ENCODE measurements at regions not wholly inside any gene's neighbourhood (a gene's known extent, or its start where the extent isn't known, plus 50 kb on each side); places are given as distances from the start of the nearest gene placed in this dataset.
A peak's percentile ranks its signal among the peaks of the same experiment; 100 is the strongest.

DNA sequence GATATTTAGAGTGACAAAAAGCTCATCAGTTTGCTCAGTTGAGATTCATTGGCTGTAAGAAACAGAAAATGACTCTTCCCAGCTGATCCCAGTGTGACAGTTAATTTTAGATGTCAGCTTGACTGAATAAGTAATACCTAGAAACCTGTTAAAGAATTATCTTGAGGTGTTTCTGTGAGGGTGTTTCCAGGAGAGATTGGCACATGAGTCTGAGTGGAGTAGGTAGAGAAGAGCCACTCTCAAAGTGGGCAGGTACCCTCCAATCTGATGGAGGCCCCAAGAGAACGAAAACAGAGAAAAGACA, 200.8 kb upstream of the BTBD3 start:
- Histone ChIP-seq H2BK20ac (ENCODE audit: low read length) (0 out of 2 replicates have a peak overlapping the region, but pooled peaks have one; percentile 66), H2BK12ac (ENCODE audit: low read depth, low read length) (peak overlapping the region; percentile 11; the same call in 1 of the 2 replicates), H3K4ac (replicated peaks; ENCODE audit: insufficient read length, low read depth, low read length) (no peak overlapping the region), H3K4me1 (replicated peaks in 1 of 4; ENCODE audit: control insufficient read depth in 3 of 4, insufficient read depth in 4 of 4, low read length in 3 of 4) (peaks cover 0 to 18% (median 9%) of the 10 kb centered on the region in 4 experiments; a peak in 4 of 7 replicates), H3K79me2 (ENCODE audit: control insufficient read depth in 1 of 2, insufficient read depth in 2 of 2, low read length in 2 of 2) (no peaks in the 10 kb centered on the region), H3K23ac (ENCODE audit: insufficient read length) (no peak overlapping the region), H3K9ac (replicated peaks in 1 of 4; ENCODE audit: extremely low read depth in 1 of 4, low read depth in 3 of 4, low read length in 3 of 4) (no peak overlapping the region), H3K56ac (replicated peaks; ENCODE audit: insufficient read length, low read depth, low read length) (no peak overlapping the region), H2BK5ac (ENCODE audit: low read depth, low read length) (no peak overlapping the region), H4K91ac (replicated peaks; ENCODE audit: insufficient read length, low read length) (no peak overlapping the region), H2AFZ (ENCODE audit: low read length) (no peak overlapping the region), H3K9me3 (ENCODE audit: insufficient read depth in 2 of 2, low read depth in 1 of 2, low read length in 1 of 2) (no peaks in the 10 kb centered on the region), H3K79me1 (ENCODE audit: low read depth, low read length) (no peaks in the 10 kb centered on the region), H3K18ac (ENCODE audit: extremely low read depth, low read length) (no peak overlapping the region), H2BK120ac (replicated peaks; ENCODE audit: low read depth, low read length) (peak overlapping the region; percentile 6), H3K23me2 (ENCODE audit: low read depth, low read length) (no peaks in the 10 kb centered on the region), H3K4me3 (ENCODE audit: extremely low read depth in 1 of 4, insufficient read depth in 2 of 4, low read depth in 3 of 4, low read length in 4 of 4) (no peak overlapping the region), H3K36me3 (ENCODE audit: control insufficient read depth in 2 of 4, insufficient read depth in 4 of 4, low read length in 3 of 4) (no peaks in the 10 kb centered on the region), H2AK5ac (ENCODE audit: low read depth, low read length) (no peak overlapping the region), H3K4me2 (ENCODE audit: insufficient read depth in 1 of 2, low read depth in 2 of 2, low read length in 2 of 2) (no peak overlapping the region), H3K27ac (ENCODE audit: low read depth, low read length) (no peak overlapping the region), H2BK15ac (ENCODE audit: low read length) (no peak overlapping the region), H4K20me1 (replicated peaks in 1 of 2; ENCODE audit: control insufficient read depth in 1 of 2, insufficient read depth in 2 of 2, low read length in 2 of 2) (no peaks in the 10 kb centered on the region), H4K8ac (ENCODE audit: extremely low read depth, insufficient read depth, low read length) (no peak overlapping the region), H3K27me3 (replicated peaks in 1 of 4; ENCODE audit: control insufficient read depth in 3 of 4, extremely low read depth in 1 of 4, insufficient read depth in 3 of 4, low read length in 3 of 4) (no peaks in the 10 kb centered on the region), H4K5ac (ENCODE audit: insufficient read length, low read depth, low read length) (no peak overlapping the region), H3K14ac (ENCODE audit: insufficient read length) (no peak overlapping the region)
- WGBS, 2 experiments (ENCODE audit: extremely low coverage in 1 of 2, insufficient coverage in 1 of 2, insufficient read length in 1 of 2, insufficient replicate concordance in 2 of 2, low coverage in 1 of 2, low lambda C conversion rate in 2 of 2, missing lambda C conversion rate in 1 of 2), result 89% methylated on average over 1 of the region's 1 CpG; no CpG with 5 or more reads in 1 of the 2 experiments
- DNase-seq (ENCODE audit: low read depth in 1 of 2, low spot score in 2 of 2), result no peak
- ChIA-PET CTCF (ENCODE audit: partially characterized antibody) (interaction anchor here (0.7 to 3.9 kb wide), 18 partner anchors 10 to 448 kb away, joined by 3 to 19 read pairs (median 4); no protein-coding TSS in a partner anchor), POLR2A (ENCODE audit: partially characterized antibody) (no interaction called here)
- FAIRE-seq, result no peak
- no peak for TF ChIP-seq KDM4A (IDR thresholded peaks at IDR 0.05; ENCODE audit: low read depth, low read length, severe bottlenecking)
- no peak for TF ChIP-seq RNF2 (IDR thresholded peaks at IDR 0.05; ENCODE audit: borderline replicate concordance, low read depth, low read length, missing control alignments, poor library complexity, severe bottlenecking)
- no peak for TF ChIP-seq SP1 (IDR thresholded peaks at IDR 0.05; ENCODE audit: low read depth, low read length)
- no peak for TF ChIP-seq JUN (IDR thresholded peaks at IDR 0.05; ENCODE audit: low read depth, low read length)
- TF ChIP-seq HDAC2 (IDR thresholded peaks at IDR 0.05; ENCODE audit: borderline replicate concordance in 1 of 2, low read depth in 2 of 2, low read length in 2 of 2), result no peak
- no peak for TF ChIP-seq RAD21 (IDR thresholded peaks at IDR 0.05 in 1 of 2, conservative IDR thresholded peaks at IDR 0.05 in 1 of 2; ENCODE audit: low read depth in 2 of 2, low read length in 2 of 2)
- TF ChIP-seq MAX (IDR thresholded peaks at IDR 0.05), result no peak
- no peak for TF ChIP-seq TBP (IDR thresholded peaks at IDR 0.05; ENCODE audit: low read depth, low read length)
- TF ChIP-seq POU5F1 (IDR thresholded peaks at IDR 0.05; ENCODE audit: low read depth, low read length), result no peak
- TF ChIP-seq KDM1A (IDR thresholded peaks at IDR 0.05; ENCODE audit: borderline replicate concordance, low read length), result no peak
- no peak for TF ChIP-seq CHD2 (IDR thresholded peaks at IDR 0.05; ENCODE audit: low read length)
- TF ChIP-seq SIRT6 (IDR thresholded peaks at IDR 0.05; ENCODE audit: low read length), result no peak
- no peak for TF ChIP-seq POLR2A (IDR thresholded peaks at IDR 0.05; ENCODE audit: control extremely low read depth in 1 of 2, low read depth in 2 of 2, low read length in 2 of 2)
- no peak for TF ChIP-seq RBBP5 (IDR thresholded peaks at IDR 0.05; ENCODE audit: borderline replicate concordance, low read depth, low read length)

Data from H1 (cell line).